T1000 (cell line): ENCODE measurements at regions not wholly inside any gene's neighbourhood (a gene's known extent, or its start where the extent isn't known, plus 50 kb on each side); places are given as distances from the start of the nearest gene placed in this dataset.

Experiments
- DNase-seq: peaks from one replicate; lab custom pipeline; 2025; ENCODE audit warnings: mixed read lengths; lab: John Stamatoyannopoulos, UW

- DNase-seq = no peak
Measured at GRCh38 chr16:80080287-80080851, 460.4 kb upstream of the DYNLRB2 start.

GRCh38 chr16:80079072-80079471 is 461.7 kb upstream of the DYNLRB2 start:
- no peak for DNase-seq

GRCh38 chr16:80077696-80078095 is 463.1 kb upstream of the DYNLRB2 start:
- no peak for DNase-seq

GRCh38 chr16:80074329-80074728 is 466.5 kb upstream of the DYNLRB2 start:
- DNase-seq = no peak

GRCh38 chr16:80071964-80072456 is 468.8 kb upstream of the DYNLRB2 start:
- DNase-seq = no peak

- DNase-seq = no peak
Measured at GRCh38 chr16:80066805-80067580, 466.5 kb upstream of the MAF start.

GRCh38 chr16:80065541-80065940 is 465.0 kb upstream of the MAF start:
- no peak for DNase-seq

- no peak for DNase-seq
Measured at GRCh38 chr16:80063713-80064069, 463.2 kb upstream of the MAF start.

GRCh38 chr16:80063031-80063712 is 462.6 kb upstream of the MAF start:
- no peak for DNase-seq

- no peak for DNase-seq
Measured at GRCh38 chr16:80062361-80063030, 462.0 kb upstream of the MAF start.

- no peak for DNase-seq
Measured at GRCh38 chr16:80060470-80060869, 459.9 kb upstream of the MAF start.

GRCh38 chr16:80059836-80060235 is 459.3 kb upstream of the MAF start:
- DNase-seq = no peak

- no peak for DNase-seq
Measured at GRCh38 chr16:80058214-80058613, 457.7 kb upstream of the MAF start.

- DNase-seq = no peak
Measured at GRCh38 chr16:80056324-80056723, 455.8 kb upstream of the MAF start.

- no peak for DNase-seq
Measured at GRCh38 chr16:80055831-80056230, 455.3 kb upstream of the MAF start.

GRCh38 chr16:80054647-80055046 is 454.1 kb upstream of the MAF start:
- no peak for DNase-seq

GRCh38 chr16:80051040-80051439 is 450.5 kb upstream of the MAF start:
- no peak for DNase-seq

- DNase-seq = no peak
Measured at GRCh38 chr16:80048250-80048649, 447.7 kb upstream of the MAF start.

- no peak for DNase-seq
Measured at GRCh38 chr16:80047842-80048241, 447.3 kb upstream of the MAF start.

- DNase-seq = no peak
Measured at GRCh38 chr16:80046848-80047247, 446.3 kb upstream of the MAF start.

GRCh38 chr16:80046261-80046660 is 445.7 kb upstream of the MAF start:
- DNase-seq = no peak

GRCh38 chr16:80045861-80046260 is 445.3 kb upstream of the MAF start:
- no peak for DNase-seq

GRCh38 chr16:80041410-80041809 is 440.9 kb upstream of the MAF start:
- no peak for DNase-seq
